OCI-LY7 (cell line): ENCODE measurements at regions not wholly inside any gene's neighbourhood (a gene's known extent, or its start where the extent isn't known, plus 50 kb on each side); places are given as distances from the start of the nearest gene placed in this dataset.

Experiments used
- BruUV-seq: library from RNA; stranded (reverse); fragments of 400-500 nt; replicated peaks from 2 replicates; lab custom pipeline; 2021; lab: Mats Ljungman, UMichigan
- CTCF ChIA-PET: fragments of 300-600 bp; sonication (Branson Sonifier 250); formaldehyde crosslinking; loops from one replicate; lab custom pipeline; 2022; ENCODE audit warnings: antibody characterized with exemption; ENCODE audit not compliant: unreplicated experiment; lab: Charles Lee
- POLR2A ChIA-PET: fragments of 300-600 bp; sonication (Branson Sonifier 250); formaldehyde crosslinking; loops from one replicate; lab custom pipeline; 2022; ENCODE audit warnings: antibody characterized with exemption; lab: Charles Lee
- DNase-seq: peaks from one replicate; pipeline ENCODE4 v3.0.0-alpha.2; 2015; ENCODE audit warnings: low spot score
- H2AFZ ChIP-seq: fragments of 200-600 bp; sonication (generic), shearing (Covaris generic); 2 replicates; pipeline ENCODE4 v1.6.1; 2014; ENCODE audit warnings: mild to moderate bottlenecking, antibody characterized with exemption, low read length, moderate library complexity
- H3K27ac ChIP-seq: fragments of 200-600 bp; sonication (generic); 2 replicates; pipeline ENCODE4 v1.5.1; 2014; ENCODE audit warnings: mixed run types, low read depth, mild to moderate bottlenecking, moderate library complexity, low read length, inconsistent platforms; ENCODE audit not compliant: poor library complexity, severe bottlenecking
- H3K36me3 ChIP-seq: fragments of 200-600 bp; sonication (generic); 2 replicates; pipeline ENCODE4 v1.6.1; 2014; ENCODE audit warnings: mild to moderate bottlenecking, antibody characterized with exemption, low read length, moderate library complexity, mixed read lengths; ENCODE audit not compliant: insufficient read depth
- H3K4me1 ChIP-seq: fragments of 200-600 bp; sonication (generic); 2 replicates; pipeline ENCODE4 v1.5.1; 2014; ENCODE audit warnings: mild to moderate bottlenecking, low read length; ENCODE audit not compliant: insufficient read depth, poor library complexity, severe bottlenecking
- H3K4me2 ChIP-seq: fragments of 200-600 bp; sonication (generic); 2 replicates; pipeline ENCODE4 v1.6.1; 2014; ENCODE audit warnings: mild to moderate bottlenecking, low read length
- H3K4me3 ChIP-seq: fragments of 200-600 bp; sonication (generic); 2 replicates; pipeline ENCODE4 v1.5.1; 2014; ENCODE audit warnings: mild to moderate bottlenecking, low read depth, low read length; ENCODE audit not compliant: poor library complexity, severe bottlenecking
- H3K79me2 ChIP-seq: fragments of 200-600 bp; sonication (generic); 2 replicates; pipeline ENCODE4 v1.6.1; 2016; ENCODE audit warnings: low read depth, mild to moderate bottlenecking, low read length, moderate library complexity, mixed read lengths; ENCODE audit not compliant: insufficient read depth
- H3K9me2 ChIP-seq: fragments of 200-600 bp; sonication (generic); 2 replicates; pipeline ENCODE4 v1.6.1; 2016; ENCODE audit warnings: mild to moderate bottlenecking, low read length, mixed read lengths; ENCODE audit not compliant: insufficient read depth
- H3K9me3 ChIP-seq: fragments of 200-600 bp; sonication (generic); 2 replicates; pipeline ENCODE4 v1.6.1; 2014; ENCODE audit warnings: mild to moderate bottlenecking, mixed run types, low read length, mixed read lengths
- H4K20me1 ChIP-seq: fragments of 200-600 bp; sonication (generic); 2 replicates; pipeline ENCODE4 v1.6.1; 2014; ENCODE audit warnings: mild to moderate bottlenecking, antibody characterized with exemption, low read length, moderate library complexity, mixed read lengths; ENCODE audit not compliant: insufficient read depth
- CTCF ChIP-seq: fragments of 200-600 bp; sonication (generic); conservative IDR thresholded peaks from 2 replicates; pipeline ENCODE4 v1.5.1; 2014; ENCODE audit warnings: mild to moderate bottlenecking, antibody characterized with exemption, low read length, moderate library complexity, mixed read lengths
- EZH2phosphoT487 ChIP-seq: fragments of 200-600 bp; sonication (generic); IDR thresholded peaks from 2 replicates; pipeline ENCODE4 v1.6.1; 2018; ENCODE audit warnings: low read depth, borderline replicate concordance, mild to moderate bottlenecking, mixed run types, antibody characterized with exemption, low read length, moderate library complexity, mixed read lengths
- intact Hi-C: fragments of 100-400 bp; cut with micrococcal nuclease; formaldehyde crosslinking; loops from one replicate; pipeline ENCODE4 v1.10.0; 2022; ENCODE audit not compliant: unreplicated experiment

GRCh38 chr5:161150441-161150988 lies 298.5 kb upstream of the ATP10B start:
- no TSS peak for BruUV-seq
- TF ChIP-seq CTCF (no peak), EZH2phosphoT487 (no peak)
- Histone ChIP-seq H2AFZ (no peak overlapping the region), H3K4me2 (no peak overlapping the region), H3K9me3 (no peaks in the 10 kb centered on the region), H3K4me1 (no peaks in the 10 kb centered on the region), H3K27ac (no peak overlapping the region), H4K20me1 (no peaks in the 10 kb centered on the region), H3K4me3 (no peak overlapping the region), H3K79me2 (no peaks in the 10 kb centered on the region), H3K9me2 (no peaks in the 10 kb centered on the region), H3K36me3 (no peaks in the 10 kb centered on the region)
- intact Hi-C loops: no loop called here
- ChIA-PET CTCF (no interaction called here), POLR2A (no interaction called here)
- no peak for DNase-seq

DNA sequence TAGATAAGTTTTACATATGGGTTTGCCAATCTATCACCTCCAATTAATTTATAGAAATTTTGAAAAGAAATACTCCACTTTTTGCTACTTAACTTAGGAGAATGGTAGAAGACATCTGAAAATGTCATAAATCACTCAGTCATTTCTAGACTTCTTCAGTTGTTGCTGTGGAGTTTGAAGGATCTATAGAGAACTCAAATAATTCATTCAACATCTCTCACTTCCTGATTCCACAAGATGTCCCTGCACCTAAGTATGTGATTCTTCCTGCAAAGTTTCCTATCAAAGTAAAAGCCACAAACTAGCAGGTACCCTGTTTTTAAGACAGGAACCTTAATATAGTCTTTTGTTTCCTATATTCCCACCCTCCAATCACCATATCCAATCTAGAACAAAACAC lies 297.1 kb upstream of the ATP10B start:
- CTCF ChIA-PET: no interaction called here
- no TSS peak for BruUV-seq
- intact Hi-C loops: no loop called here

More for the DNA sequence above, 297.1 kb upstream of the ATP10B start:
- peak; percentile 7 for DNase-seq
- H3K4me2 ChIP-seq: no peak overlapping the region
- H3K4me1 ChIP-seq: no peaks in the 10 kb centered on the region
- H2AFZ ChIP-seq: no peak overlapping the region
- no peaks in the 10 kb centered on the region for H3K79me2 ChIP-seq
- POLR2A ChIA-PET: no interaction called here
- H4K20me1 ChIP-seq: no peaks in the 10 kb centered on the region
- H3K4me3 ChIP-seq: no peak overlapping the region
- no peak overlapping the region for H3K27ac ChIP-seq
- no peaks in the 10 kb centered on the region for H3K36me3 ChIP-seq
- no peaks in the 10 kb centered on the region for H3K9me3 ChIP-seq
- H3K9me2 ChIP-seq: no peaks in the 10 kb centered on the region
- no peak for TF ChIP-seq EZH2phosphoT487
- TF ChIP-seq CTCF: no peak
